ENCODE measurements at regions not wholly inside any gene's neighbourhood (a gene's known extent, or its start where the extent isn't known, plus 50 kb on each side); places are given as distances from the start of the nearest gene placed in this dataset.

DNA sequence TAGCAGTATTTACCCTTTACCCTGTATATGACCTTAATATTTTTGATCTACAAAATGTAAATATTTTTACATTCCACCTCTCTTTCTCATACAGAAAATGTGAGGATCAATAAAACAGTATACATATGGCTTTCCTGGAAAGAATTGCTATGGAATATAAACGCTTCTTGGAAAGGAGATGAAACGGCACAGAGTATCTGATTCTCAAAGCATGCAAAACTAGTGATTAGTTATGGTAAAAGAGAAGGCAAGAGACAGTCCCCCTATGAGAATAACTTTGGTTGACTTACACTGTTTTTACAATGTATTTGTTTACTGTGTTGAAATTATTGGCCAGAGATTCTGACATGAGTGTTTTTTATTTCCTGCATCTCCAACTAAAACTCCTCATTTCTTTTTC, 204.6 kb upstream of the C21orf91 start:
- Histone ChIP-seq H3K27me3 (ENCODE audit: insufficient read depth, low read length) (no peaks in the 10 kb centered on the region), H4K20me1 (ENCODE audit: insufficient read depth, low read length) (no peaks in the 10 kb centered on the region), H3K4me3 (ENCODE audit: insufficient read depth, low read length) (no peak overlapping the region), H3K79me2 (ENCODE audit: insufficient read depth, low read length) (no peaks in the 10 kb centered on the region), H3K4me2 (ENCODE audit: insufficient read depth, low read length) (no peak overlapping the region), H3K36me3 (ENCODE audit: insufficient read depth, low read length) (no peaks in the 10 kb centered on the region), H3K27ac (ENCODE audit: low read depth, low read length) (no peak overlapping the region), H2AFZ (ENCODE audit: low read length) (no peak overlapping the region), H3K4me1 (ENCODE audit: insufficient read depth, low read length) (no peaks in the 10 kb centered on the region), H3K9me3 (ENCODE audit: low read depth, low read length) (no peaks in the 10 kb centered on the region)
- DNase-seq (ENCODE audit: insufficient read length, low spot score, missing footprints) = no peak
- TF ChIP-seq, protein P1, sequence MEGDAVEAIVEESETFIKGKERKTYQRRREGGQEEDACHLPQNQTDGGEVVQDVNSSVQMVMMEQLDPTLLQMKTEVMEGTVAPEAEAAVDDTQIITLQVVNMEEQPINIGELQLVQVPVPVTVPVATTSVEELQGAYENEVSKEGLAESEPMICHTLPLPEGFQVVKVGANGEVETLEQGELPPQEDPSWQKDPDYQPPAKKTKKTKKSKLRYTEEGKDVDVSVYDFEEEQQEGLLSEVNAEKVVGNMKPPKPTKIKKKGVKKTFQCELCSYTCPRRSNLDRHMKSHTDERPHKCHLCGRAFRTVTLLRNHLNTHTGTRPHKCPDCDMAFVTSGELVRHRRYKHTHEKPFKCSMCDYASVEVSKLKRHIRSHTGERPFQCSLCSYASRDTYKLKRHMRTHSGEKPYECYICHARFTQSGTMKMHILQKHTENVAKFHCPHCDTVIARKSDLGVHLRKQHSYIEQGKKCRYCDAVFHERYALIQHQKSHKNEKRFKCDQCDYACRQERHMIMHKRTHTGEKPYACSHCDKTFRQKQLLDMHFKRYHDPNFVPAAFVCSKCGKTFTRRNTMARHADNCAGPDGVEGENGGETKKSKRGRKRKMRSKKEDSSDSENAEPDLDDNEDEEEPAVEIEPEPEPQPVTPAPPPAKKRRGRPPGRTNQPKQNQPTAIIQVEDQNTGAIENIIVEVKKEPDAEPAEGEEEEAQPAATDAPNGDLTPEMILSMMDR (IDR thresholded peaks at IDR 0.05; ENCODE audit: extremely low read depth, low read depth, low read length) = no peak

DNA sequence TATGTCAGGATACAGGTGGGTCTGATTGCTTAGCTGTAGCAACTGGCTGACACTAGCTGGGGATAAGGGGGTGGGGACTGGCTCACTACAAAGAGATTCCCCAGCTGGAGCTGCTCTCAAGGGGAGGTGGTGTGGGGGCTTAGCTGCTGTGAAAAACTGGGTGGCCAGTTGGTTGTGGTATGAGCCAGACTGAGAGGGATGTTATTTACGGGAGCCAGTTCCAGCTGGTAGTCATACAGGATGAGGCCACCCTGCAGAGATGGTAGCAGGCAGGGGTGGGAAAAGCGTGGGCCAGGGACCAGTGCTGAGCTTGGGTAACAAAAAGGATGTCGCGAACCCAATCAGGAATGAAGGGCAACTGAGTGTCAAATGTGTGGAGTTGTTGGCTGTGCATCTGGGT, 204.0 kb upstream of the C21orf91 start:
- H3K27me3 ChIP-seq (ENCODE audit: insufficient read depth, low read length) = no peaks in the 10 kb centered on the region
- no peak overlapping the region for H3K4me3 ChIP-seq (ENCODE audit: insufficient read depth, low read length)
- no peak overlapping the region for H3K4me2 ChIP-seq (ENCODE audit: insufficient read depth, low read length)
- TF ChIP-seq, protein P1 (IDR thresholded peaks at IDR 0.05; ENCODE audit: extremely low read depth, low read depth, low read length) = no peak
- H3K79me2 ChIP-seq (ENCODE audit: insufficient read depth, low read length) = no peaks in the 10 kb centered on the region
- DNase-seq (ENCODE audit: insufficient read length, low spot score, missing footprints) = no peak
- no peaks in the 10 kb centered on the region for H3K36me3 ChIP-seq (ENCODE audit: insufficient read depth, low read length)
- no peaks in the 10 kb centered on the region for H3K9me3 ChIP-seq (ENCODE audit: low read depth, low read length)
- no peak overlapping the region for H2AFZ ChIP-seq (ENCODE audit: low read length)
- no peaks in the 10 kb centered on the region for H3K4me1 ChIP-seq (ENCODE audit: insufficient read depth, low read length)
- no peaks in the 10 kb centered on the region for H4K20me1 ChIP-seq (ENCODE audit: insufficient read depth, low read length)
- no peak overlapping the region for H3K27ac ChIP-seq (ENCODE audit: low read depth, low read length)

DNA sequence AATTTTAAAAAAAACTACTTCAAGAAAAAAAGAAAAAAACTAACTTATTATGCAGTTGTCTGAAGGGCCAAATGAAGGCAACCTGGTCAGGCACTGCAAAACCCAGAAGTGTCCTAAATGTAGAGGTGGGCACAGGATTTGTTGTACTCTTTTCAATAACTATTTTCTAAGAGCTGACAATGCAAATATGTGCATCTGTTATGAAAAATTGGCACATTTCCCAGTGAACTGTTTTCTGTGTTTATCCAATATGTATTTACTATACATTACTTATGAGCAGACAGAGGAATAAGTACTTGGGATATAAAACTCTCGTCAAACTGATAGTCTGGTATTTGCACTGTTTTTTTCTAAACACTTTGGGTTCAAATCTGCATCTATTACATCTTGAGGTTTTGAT, 188.0 kb upstream of the C21orf91 start:
- Histone ChIP-seq H3K4me3 (ENCODE audit: insufficient read depth, low read length) (no peak overlapping the region), H3K27ac (ENCODE audit: low read depth, low read length) (no peak overlapping the region), H3K36me3 (ENCODE audit: insufficient read depth, low read length) (no peaks in the 10 kb centered on the region), H3K27me3 (ENCODE audit: insufficient read depth, low read length) (no peaks in the 10 kb centered on the region), H3K4me1 (ENCODE audit: insufficient read depth, low read length) (no peaks in the 10 kb centered on the region), H3K9me3 (ENCODE audit: low read depth, low read length) (peaks cover 5% of the 10 kb centered on the region), H2AFZ (ENCODE audit: low read length) (no peak overlapping the region), H3K79me2 (ENCODE audit: insufficient read depth, low read length) (no peaks in the 10 kb centered on the region), H4K20me1 (ENCODE audit: insufficient read depth, low read length) (no peaks in the 10 kb centered on the region), H3K4me2 (ENCODE audit: insufficient read depth, low read length) (no peak overlapping the region)
- no peak for DNase-seq (ENCODE audit: insufficient read length, low spot score, missing footprints)
- TF ChIP-seq, protein P1 (IDR thresholded peaks at IDR 0.05; ENCODE audit: extremely low read depth, low read depth, low read length) = no peak

DNA sequence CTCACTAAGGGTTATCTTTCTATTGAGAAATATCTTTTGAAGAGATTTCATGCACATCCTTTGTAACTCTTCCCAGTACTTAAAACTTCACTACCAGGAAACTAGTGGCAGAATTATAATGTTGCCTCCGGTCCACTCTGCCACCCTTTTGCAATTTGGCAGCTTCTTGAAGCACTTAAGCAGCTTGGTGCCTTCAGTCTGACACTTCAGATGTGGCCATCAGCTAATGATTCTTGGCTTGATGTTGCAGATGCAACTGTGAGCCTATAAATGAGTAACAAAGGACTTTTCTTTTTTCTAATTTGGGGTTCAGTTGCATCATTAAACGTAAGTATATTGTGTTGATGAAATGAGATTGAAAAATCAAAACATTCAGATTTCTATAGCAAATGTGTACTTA, 187.5 kb upstream of the C21orf91 start:
- Histone ChIP-seq H3K9me3 (ENCODE audit: low read depth, low read length) (peaks cover 5% of the 10 kb centered on the region), H3K79me2 (ENCODE audit: insufficient read depth, low read length) (no peaks in the 10 kb centered on the region), H3K4me2 (ENCODE audit: insufficient read depth, low read length) (no peak overlapping the region), H4K20me1 (ENCODE audit: insufficient read depth, low read length) (no peaks in the 10 kb centered on the region), H3K27me3 (ENCODE audit: insufficient read depth, low read length) (no peaks in the 10 kb centered on the region), H3K27ac (ENCODE audit: low read depth, low read length) (no peak overlapping the region), H3K4me3 (ENCODE audit: insufficient read depth, low read length) (no peak overlapping the region), H3K36me3 (ENCODE audit: insufficient read depth, low read length) (no peaks in the 10 kb centered on the region), H3K4me1 (ENCODE audit: insufficient read depth, low read length) (no peaks in the 10 kb centered on the region), H2AFZ (ENCODE audit: low read length) (no peak overlapping the region)
- TF ChIP-seq, protein P1 (IDR thresholded peaks at IDR 0.05; ENCODE audit: extremely low read depth, low read depth, low read length) = no peak
- DNase-seq (ENCODE audit: insufficient read length, low spot score, missing footprints) = no peak
